ENCODE measurements at regions not wholly inside any gene's neighbourhood (a gene's known extent, or its start where the extent isn't known, plus 50 kb on each side); places are given as distances from the start of the nearest gene placed in this dataset.
A peak's percentile ranks its signal among the peaks of the same experiment; 100 is the strongest.

DNA sequence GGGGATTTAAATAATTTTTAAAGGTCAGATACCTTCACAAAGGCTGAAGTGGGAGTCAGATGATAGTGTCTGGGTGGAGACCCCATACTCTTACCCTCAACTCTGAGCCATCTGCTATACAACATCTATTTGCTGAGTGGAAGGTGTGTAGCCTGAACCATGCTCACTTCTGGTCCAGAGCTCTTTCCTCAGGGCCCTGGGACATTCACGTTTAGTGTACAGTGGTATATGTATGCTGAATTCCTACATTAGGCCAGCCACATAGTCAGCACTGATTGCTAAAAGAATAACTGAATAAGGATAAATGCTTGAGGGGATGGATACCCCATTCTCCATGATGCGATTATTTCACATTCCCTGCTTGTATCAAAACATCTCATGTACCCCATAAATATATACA lies 107.3 kb downstream of the KIF26A start:
- Histone ChIP-seq H3K9me3 (peaks cover 0 to 36% (median 9%) of the 10 kb centered on the region in 11 donors), H3K27me3 (peaks cover 0 to under 1% (median 0%) of the 10 kb centered on the region in 7 donors), H3K27ac (no peak overlapping the region), H3K4me1 (no peaks in the 10 kb centered on the region), H3K4me3 (no peak overlapping the region), H3K36me3 (no peaks in the 10 kb centered on the region)
- DNase-seq (no peak), ATAC-seq (no peak)
- TF ChIP-seq, protein P1, sequence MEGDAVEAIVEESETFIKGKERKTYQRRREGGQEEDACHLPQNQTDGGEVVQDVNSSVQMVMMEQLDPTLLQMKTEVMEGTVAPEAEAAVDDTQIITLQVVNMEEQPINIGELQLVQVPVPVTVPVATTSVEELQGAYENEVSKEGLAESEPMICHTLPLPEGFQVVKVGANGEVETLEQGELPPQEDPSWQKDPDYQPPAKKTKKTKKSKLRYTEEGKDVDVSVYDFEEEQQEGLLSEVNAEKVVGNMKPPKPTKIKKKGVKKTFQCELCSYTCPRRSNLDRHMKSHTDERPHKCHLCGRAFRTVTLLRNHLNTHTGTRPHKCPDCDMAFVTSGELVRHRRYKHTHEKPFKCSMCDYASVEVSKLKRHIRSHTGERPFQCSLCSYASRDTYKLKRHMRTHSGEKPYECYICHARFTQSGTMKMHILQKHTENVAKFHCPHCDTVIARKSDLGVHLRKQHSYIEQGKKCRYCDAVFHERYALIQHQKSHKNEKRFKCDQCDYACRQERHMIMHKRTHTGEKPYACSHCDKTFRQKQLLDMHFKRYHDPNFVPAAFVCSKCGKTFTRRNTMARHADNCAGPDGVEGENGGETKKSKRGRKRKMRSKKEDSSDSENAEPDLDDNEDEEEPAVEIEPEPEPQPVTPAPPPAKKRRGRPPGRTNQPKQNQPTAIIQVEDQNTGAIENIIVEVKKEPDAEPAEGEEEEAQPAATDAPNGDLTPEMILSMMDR (IDR thresholded peaks at IDR 0.05): no peak
- 94 to 97% methylated on average over 2 of the region's 2 CpGs for WGBS, 2 donors
- intact Hi-C loops (cut with DNase I): no loop called here

DNA sequence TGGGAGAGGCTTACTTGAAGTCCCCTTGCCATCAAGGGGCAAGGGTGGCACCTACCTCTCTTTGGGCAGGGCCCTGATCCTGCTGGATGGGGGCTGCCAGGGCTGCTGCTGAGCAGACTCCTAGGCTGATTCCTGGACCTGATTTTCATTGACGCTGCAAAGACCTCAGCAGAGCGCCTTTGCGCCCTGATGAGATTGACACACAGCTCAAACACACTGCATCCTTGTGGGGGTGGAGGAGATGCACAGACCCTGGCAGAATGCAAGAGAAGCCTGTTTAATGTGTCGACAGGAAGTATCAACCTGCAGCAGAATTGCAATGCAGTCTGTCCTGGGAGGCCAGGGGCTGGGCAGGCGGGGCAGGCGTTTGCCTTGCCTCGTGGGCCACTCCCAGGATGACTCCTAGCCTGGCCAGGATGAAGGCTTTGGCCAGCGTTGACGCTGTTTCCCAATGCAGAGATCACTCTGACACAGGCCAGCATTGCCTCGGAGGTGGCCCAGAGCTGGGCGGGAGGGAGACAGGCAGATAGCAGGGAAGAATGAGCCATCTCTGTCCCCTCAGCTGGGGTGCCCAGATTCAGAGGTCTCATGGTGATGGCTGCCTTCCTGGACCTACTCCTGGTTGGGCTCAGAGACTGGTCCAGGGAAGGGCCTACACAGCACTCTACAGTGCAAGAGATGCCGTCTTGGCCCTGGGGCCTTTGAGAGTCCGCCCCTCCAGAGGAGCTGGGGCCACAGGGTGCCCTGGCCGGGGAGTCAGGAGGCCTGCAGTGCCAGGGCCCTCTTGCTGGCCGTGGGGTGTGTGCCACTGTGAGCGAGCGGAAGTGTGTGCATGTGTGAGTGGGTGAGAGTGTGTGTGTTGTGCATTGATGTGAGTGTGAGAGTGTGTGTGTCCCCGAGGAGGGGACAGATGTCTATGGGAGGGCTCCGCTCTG lies 108.3 kb downstream of the KIF26A start:
- TF ChIP-seq, protein P1 (IDR thresholded peaks at IDR 0.05): no peak
- 76 to 84% methylated on average over 19 of the region's 19 CpGs for WGBS, 2 donors
- Histone ChIP-seq H3K27ac (no peak overlapping the region), H3K4me3 (no peak overlapping the region), H3K36me3 (no peaks in the 10 kb centered on the region), H3K4me1 (no peaks in the 10 kb centered on the region), H3K9me3 (peaks cover 0 to 36% (median 9%) of the 10 kb centered on the region in 11 donors), H3K27me3 (no peaks in the 10 kb centered on the region)
- DNase-seq (no peak), ATAC-seq (peak in 1 of 8 donors; percentile 43)
- intact Hi-C loops (cut with DNase I): no loop called here

DNA sequence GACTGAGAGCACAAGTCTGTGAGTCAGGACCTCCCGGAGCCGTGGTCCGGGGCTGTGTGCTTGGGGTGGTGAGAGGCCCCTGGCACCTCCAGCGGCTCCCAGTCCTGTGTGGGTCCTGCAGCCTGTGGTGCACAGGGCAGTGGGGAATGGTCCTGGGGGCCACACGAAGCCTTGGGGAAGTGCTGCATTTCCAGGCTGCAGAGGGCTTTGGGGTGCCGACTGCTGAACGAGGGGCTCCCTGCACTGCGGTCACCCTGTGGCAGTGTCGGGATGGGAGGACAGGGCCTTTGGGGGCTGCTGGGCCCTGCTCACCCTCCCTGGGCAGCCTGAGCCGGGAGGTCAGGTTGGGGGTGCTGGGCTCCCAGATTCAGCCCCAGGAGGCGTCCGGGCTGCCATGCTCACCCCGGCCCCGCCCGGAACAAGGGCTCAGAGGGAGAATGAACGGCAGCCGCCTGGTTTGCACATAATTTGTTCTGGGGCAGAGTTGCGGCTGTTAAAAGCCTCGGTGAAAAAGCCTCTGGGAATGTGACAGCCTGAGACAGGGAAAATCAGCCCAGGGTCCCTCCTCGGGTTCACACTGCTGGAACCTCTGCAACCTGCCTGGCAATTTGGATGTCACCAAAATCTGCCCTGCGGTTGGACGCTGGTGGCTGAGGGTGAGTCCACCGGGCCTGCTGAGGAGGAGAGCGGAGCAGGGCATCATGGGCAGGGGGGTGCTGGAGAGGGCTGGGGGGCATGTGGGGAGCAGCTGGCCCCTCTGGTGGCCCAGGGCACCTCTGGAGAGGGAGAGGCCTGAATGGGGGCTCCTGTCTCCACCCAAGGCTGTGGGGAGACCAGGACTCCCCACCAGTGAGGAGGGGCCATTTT lies 109.2 kb downstream of the KIF26A start:
- DNase-seq: peak in 1 of 2 donors; percentile 6
- TF ChIP-seq, protein P1 (IDR thresholded peaks at IDR 0.05): no peak
- H3K27me3 ChIP-seq: no peaks in the 10 kb centered on the region
- no peaks in the 10 kb centered on the region for H3K36me3 ChIP-seq
- no peak overlapping the region for H3K4me3 ChIP-seq
- peaks cover 0 to 36% (median 9%) of the 10 kb centered on the region in 11 donors for H3K9me3 ChIP-seq
- no peak for ATAC-seq
- intact Hi-C loops (cut with DNase I): no loop called here
- H3K4me1 ChIP-seq: no peaks in the 10 kb centered on the region
- no peak overlapping the region for H3K27ac ChIP-seq
- 89 to 90% methylated on average over 24 of the region's 24 CpGs for WGBS, 2 donors

Measured in heart right ventricle (tissue), 16 donors.